Keratinocyte (primary cell): ENCODE measurements at regions not wholly inside any gene's neighbourhood (a gene's known extent, or its start where the extent isn't known, plus 50 kb on each side); places are given as distances from the start of the nearest gene placed in this dataset.
"Not testable (repeated sequence)": the region's sequence is repeated elsewhere in the genome, so short reads cannot be mapped to it uniquely, and the experiment has no call there.

Experiments
- DNase-seq: peaks from one replicate; pipeline ENCODE4 v3.0.0-alpha.2; 2011; ENCODE audit warnings: low read depth, missing footprints, low spot score
- FAIRE-seq: peaks from 2 replicates; lab custom pipeline; 2011; peaks lifted over from hg19 to GRCh38; lab: Jason Lieb, UNC
- H2AFZ ChIP-seq: 2 replicates; pipeline ENCODE4 v1.6.0; 2012; ENCODE audit warnings: low read length, control low read depth, inconsistent platforms; ENCODE audit not compliant: control insufficient read depth
- H3K27ac ChIP-seq: 2 replicates; pipeline ENCODE4 v1.5.1; 2011; ENCODE audit warnings: low read length; ENCODE audit not compliant: control insufficient read depth, insufficient read depth
- H3K27me3 ChIP-seq: 3 replicates; pipeline ENCODE4 v1.6.0; 2011; ENCODE audit warnings: low read length; ENCODE audit not compliant: control insufficient read depth, insufficient read depth; ENCODE audit errors: extremely low read depth
- H3K36me3 ChIP-seq, 2 experiments: 2 replicates in 1 of 2; 3 replicates in 1 of 2; pipeline ENCODE4 v1.5.1; 2011; ENCODE audit warnings: low read length in 2 of 2, mild to moderate bottlenecking in 1 of 2; ENCODE audit not compliant: control insufficient read depth in 2 of 2, insufficient read depth in 2 of 2; ENCODE audit errors: extremely low read depth in 1 of 2
- H3K4me1 ChIP-seq: 3 replicates; pipeline ENCODE4 v1.5.1; 2011; ENCODE audit warnings: low read length; ENCODE audit not compliant: control insufficient read depth, insufficient read depth; ENCODE audit errors: extremely low read depth
- H3K4me2 ChIP-seq: 3 replicates; pipeline ENCODE4 v1.6.0; 2011; ENCODE audit warnings: low read depth, low read length; ENCODE audit not compliant: control insufficient read depth, insufficient read depth; ENCODE audit errors: extremely low read depth
- H3K4me3 ChIP-seq, 3 experiments: fragments of 200-600 bp in 1 of 3; sonication (generic) in 1 of 3; 2 replicates in 2 of 3; 3 replicates in 1 of 3; pipeline ENCODE4 v1.5.1; 2011 to 2016; ENCODE audit warnings: low read length in 3 of 3, mild to moderate bottlenecking in 3 of 3, control low read depth in 2 of 3, inconsistent platforms in 1 of 3, low read depth in 1 of 3, mixed read lengths in 1 of 3, mixed run types in 1 of 3, moderate library complexity in 1 of 3; ENCODE audit not compliant: control insufficient read depth in 2 of 3, insufficient read depth in 2 of 3; ENCODE audit errors: extremely low read depth in 1 of 3
- H3K79me2 ChIP-seq: 2 replicates; pipeline ENCODE4 v1.6.0; 2012; ENCODE audit warnings: low read length; ENCODE audit not compliant: control insufficient read depth, insufficient read depth
- H3K9ac ChIP-seq: 3 replicates; pipeline ENCODE4 v1.6.0; 2011; ENCODE audit warnings: low read length; ENCODE audit not compliant: control insufficient read depth, insufficient read depth; ENCODE audit errors: extremely low read depth
- H3K9me1 ChIP-seq: 3 replicates; pipeline ENCODE4 v1.6.0; 2011; ENCODE audit warnings: low read length; ENCODE audit not compliant: control insufficient read depth, insufficient read depth; ENCODE audit errors: extremely low read depth
- H3K9me3 ChIP-seq: 2 replicates; pipeline ENCODE4 v1.5.1; 2012; ENCODE audit warnings: low read depth, low read length; ENCODE audit not compliant: control insufficient read depth
- H4K20me1 ChIP-seq: 3 replicates; pipeline ENCODE4 v1.6.0; 2011; ENCODE audit warnings: low read length; ENCODE audit not compliant: control insufficient read depth, insufficient read depth; ENCODE audit errors: extremely low read depth
- dilution Hi-C: fragments of 300-500 bp; cut with MboI; formaldehyde crosslinking; loops from one replicate; pipeline ENCODE4 v1.7.0; 2020; ENCODE audit warnings: low sequenced_read_pairs; ENCODE audit not compliant: extremely low pct_ligation_motif_present

- DNase-seq, H3K27me3 ChIP-seq, H3K36me3 ChIP-seq, H3K27ac ChIP-seq, H3K4me3 ChIP-seq, H3K9me3 ChIP-seq, H2AFZ ChIP-seq, dilution Hi-C loops, H3K9ac ChIP-seq, H3K4me1 ChIP-seq, H3K9me1 ChIP-seq, H3K4me2 ChIP-seq, H3K79me2 ChIP-seq, H4K20me1 ChIP-seq: not testable (repeated sequence)
- FAIRE-seq, result peak; percentile 48
Measured at GRCh38 chr16:33933039-33933438, 473.6 kb downstream of the TP53TG3F start.

- H3K79me2 ChIP-seq, H3K9me3 ChIP-seq, H3K9ac ChIP-seq, H3K4me2 ChIP-seq, H3K9me1 ChIP-seq, H3K4me3 ChIP-seq, DNase-seq, H3K36me3 ChIP-seq, H3K27ac ChIP-seq, dilution Hi-C loops, H3K27me3 ChIP-seq, H3K4me1 ChIP-seq, H2AFZ ChIP-seq, H4K20me1 ChIP-seq, FAIRE-seq: not testable (repeated sequence)
Measured at GRCh38 chr16:33935766-33936165, 476.4 kb downstream of the TP53TG3F start.

- H3K9me3 ChIP-seq, H3K79me2 ChIP-seq, H3K9me1 ChIP-seq, H3K4me3 ChIP-seq, DNase-seq, H3K36me3 ChIP-seq, H4K20me1 ChIP-seq, H3K9ac ChIP-seq, H2AFZ ChIP-seq, H3K27me3 ChIP-seq, H3K4me1 ChIP-seq, H3K4me2 ChIP-seq, FAIRE-seq, dilution Hi-C loops, H3K27ac ChIP-seq: not testable (repeated sequence)
Measured at GRCh38 chr16:33938097-33938496, 478.7 kb downstream of the TP53TG3F start.

GRCh38 chr16:33961536-33961935 lies 502.1 kb downstream of the TP53TG3F start:
- H3K79me2 ChIP-seq, H3K9me3 ChIP-seq, H3K36me3 ChIP-seq, H3K27me3 ChIP-seq, H3K9ac ChIP-seq, DNase-seq, H4K20me1 ChIP-seq, H3K4me1 ChIP-seq, H3K4me2 ChIP-seq, FAIRE-seq, H2AFZ ChIP-seq, H3K9me1 ChIP-seq, H3K27ac ChIP-seq, dilution Hi-C loops, H3K4me3 ChIP-seq: not testable (repeated sequence)

GRCh38 chr16:33965534-33965933 lies 506.1 kb downstream of the TP53TG3F start:
- not testable (repeated sequence) for H3K36me3 ChIP-seq

More at GRCh38 chr16:33965534-33965933, 506.1 kb downstream of the TP53TG3F start:
- H2AFZ ChIP-seq, H3K4me3 ChIP-seq, H3K4me1 ChIP-seq, H4K20me1 ChIP-seq, H3K9ac ChIP-seq, H3K27ac ChIP-seq, H3K9me3 ChIP-seq, H3K4me2 ChIP-seq, FAIRE-seq, H3K9me1 ChIP-seq, H3K27me3 ChIP-seq, H3K79me2 ChIP-seq, dilution Hi-C loops, DNase-seq: not testable (repeated sequence)
